Endothelial cell of umbilical vein (primary cell): ENCODE measurements at regions not wholly inside any gene's neighbourhood (a gene's known extent, or its start where the extent isn't known, plus 50 kb on each side); places are given as distances from the start of the nearest gene placed in this dataset.

Experiments
- BruUV-seq: library from RNA; stranded (reverse); fragments of 400-500 nt; replicated peaks from 2 replicates; lab custom pipeline; 2021; lab: Mats Ljungman, UMichigan
- CTCF ChIA-PET: fragments of 300-600, 350-600 bp; sonication (Branson Sonifier 250); formaldehyde crosslinking; loops from one replicate; lab custom pipeline; 2021; ENCODE audit warnings: antibody characterized with exemption, inconsistent platforms; lab: Charles Lee
- POLR2A ChIA-PET: fragments of 300-600, 350-600 bp; sonication (Branson Sonifier 250); formaldehyde crosslinking; loops from one replicate; lab custom pipeline; 2021; ENCODE audit warnings: antibody characterized with exemption, inconsistent platforms; lab: Charles Lee
- DNase-seq: peaks from one replicate; pipeline ENCODE4 v3.0.0-alpha.2; 2011; ENCODE audit warnings: low read depth, low spot score
- FAIRE-seq: peaks from 2 replicates; lab custom pipeline; 2011; peaks lifted over from hg19 to GRCh38; lab: Jason Lieb, UNC
- H2AFZ ChIP-seq: 2 replicates; pipeline ENCODE4 v1.6.0; 2012; ENCODE audit warnings: low read depth, low read length, control low read depth, inconsistent platforms
- H3K27ac ChIP-seq: 2 replicates; pipeline ENCODE4 v1.5.1; 2011; ENCODE audit warnings: low read depth, mild to moderate bottlenecking, control low read depth, low read length, moderate library complexity; ENCODE audit not compliant: insufficient read depth
- H3K27me3 ChIP-seq, 2 experiments: 2 replicates each; pipeline versions ENCODE4 v1.6.0 to v1.6.1; 2011; ENCODE audit warnings: low read length in 2 of 2, mixed read lengths in 1 of 2; ENCODE audit not compliant: control insufficient read depth in 2 of 2, insufficient read depth in 2 of 2
- H3K36me3 ChIP-seq, 2 experiments: 2 replicates in 1 of 2; 3 replicates in 1 of 2; pipeline ENCODE4 v1.5.1; 2011; ENCODE audit warnings: low read length in 2 of 2, mild to moderate bottlenecking in 1 of 2, moderate library complexity in 1 of 2; ENCODE audit not compliant: control insufficient read depth in 2 of 2, insufficient read depth in 2 of 2; ENCODE audit errors: extremely low read depth in 1 of 2
- H3K4me1 ChIP-seq: 3 replicates; pipeline ENCODE4 v1.5.1; 2011; ENCODE audit warnings: mild to moderate bottlenecking, low read length; ENCODE audit not compliant: control insufficient read depth, insufficient read depth; ENCODE audit errors: extremely low read depth
- H3K4me2 ChIP-seq: 2 replicates; pipeline ENCODE4 v1.6.1; 2011; ENCODE audit warnings: low read length, control low read depth, mixed read lengths; ENCODE audit not compliant: insufficient read depth
- H3K4me3 ChIP-seq, 3 experiments: fragments of 200-600 bp in 1 of 3; sonication (generic), shearing (Covaris generic) in 1 of 3; replicated peaks in 1 of 3; 2 replicates each; pipeline ENCODE4 v1.5.1; 2011 to 2016; ENCODE audit warnings: control low read depth in 3 of 3, low read length in 3 of 3, mild to moderate bottlenecking in 2 of 3, inconsistent platforms in 1 of 3, low read depth in 1 of 3, moderate library complexity in 1 of 3; ENCODE audit not compliant: insufficient read depth in 1 of 3
- H3K79me2 ChIP-seq: 2 replicates; pipeline ENCODE4 v1.6.0; 2012; ENCODE audit warnings: low read length, inconsistent platforms; ENCODE audit not compliant: control insufficient read depth, insufficient read depth
- H3K9ac ChIP-seq: replicated peaks from 2 replicates; pipeline ENCODE3; 2011; ENCODE audit warnings: low read length, control low read depth; ENCODE audit not compliant: insufficient read depth; ENCODE audit errors: extremely low read depth
- H3K9me1 ChIP-seq: replicated peaks from 3 replicates; pipeline ENCODE4 v1.6.0; 2011; ENCODE audit warnings: mild to moderate bottlenecking, low read length; ENCODE audit not compliant: control insufficient read depth, insufficient read depth; ENCODE audit errors: extremely low read depth
- H3K9me3 ChIP-seq: replicated peaks from 2 replicates; pipeline ENCODE4 v1.5.1; 2012; ENCODE audit warnings: low read length, inconsistent platforms; ENCODE audit not compliant: control insufficient read depth, insufficient read depth
- H4K20me1 ChIP-seq: replicated peaks from 2 replicates; pipeline ENCODE3; 2011; ENCODE audit warnings: mild to moderate bottlenecking, low read length; ENCODE audit not compliant: control insufficient read depth, insufficient read depth; ENCODE audit errors: extremely low read depth
- EZH2 ChIP-seq: IDR thresholded peaks from 2 replicates; pipeline ENCODE4 v1.6.1; 2012; ENCODE audit warnings: borderline replicate concordance, low read depth, mild to moderate bottlenecking, moderate library complexity, low read length, inconsistent platforms; ENCODE audit not compliant: severe bottlenecking
- FOS ChIP-seq: IDR thresholded peaks from 2 replicates; pipeline ENCODE4 v1.6.1; 2011; ENCODE audit warnings: mild to moderate bottlenecking, low read length, moderate library complexity, borderline replicate concordance; ENCODE audit not compliant: insufficient read depth
- GATA2 ChIP-seq: IDR thresholded peaks from 2 replicates; pipeline ENCODE4 v1.7.0; 2011; ENCODE audit warnings: low read depth, mild to moderate bottlenecking, moderate library complexity, mixed read lengths, low read length; ENCODE audit not compliant: insufficient read length, insufficient read depth
- JUN ChIP-seq: IDR thresholded peaks from 2 replicates; pipeline ENCODE4 v1.6.1; 2011; ENCODE audit warnings: borderline replicate concordance, low read depth; ENCODE audit not compliant: insufficient read length, insufficient read depth
- MYC ChIP-seq: IDR thresholded peaks from one replicate; pipeline ENCODE4 v1.6.1; 2011; ENCODE audit warnings: mild to moderate bottlenecking, low read depth, low read length
- POLR2A ChIP-seq: IDR thresholded peaks from 2 replicates; pipeline ENCODE4 v1.6.1; 2012; ENCODE audit warnings: low read depth, mild to moderate bottlenecking, control low read depth, low read length
- POLR2AphosphoS5 ChIP-seq: IDR thresholded peaks from 2 replicates; pipeline ENCODE4 v1.6.1; 2012; ENCODE audit warnings: low read depth, mild to moderate bottlenecking, control low read depth, low read length, moderate library complexity; ENCODE audit not compliant: insufficient read depth
- dilution Hi-C: fragments of 300-500 bp; cut with MboI; formaldehyde crosslinking; loops from one replicate; pipeline ENCODE4 v1.15.0; 2019; ENCODE audit warnings: low sequenced_read_pairs; ENCODE audit not compliant: extremely low pct_ligation_motif_present
- intact Hi-C: fragments of 100-400 bp; cut with micrococcal nuclease; formaldehyde crosslinking; loops from one replicate; pipeline ENCODE4 v1.10.0; 2022
- TF ChIP-seq, protein P1 (sequence below): IDR thresholded peaks from 2 replicates; pipeline ENCODE4 v1.6.1; 2011; ENCODE audit not compliant: insufficient read depth, insufficient read length
- TF ChIP-seq, protein P2 (sequence below), 2 donors: IDR thresholded peaks; 1 replicate in 1 of 2; 2 replicates in 1 of 2; pipeline ENCODE4 v1.5.1; 2011; ENCODE audit warnings: low read length in 2 of 2, mild to moderate bottlenecking in 2 of 2, moderate library complexity in 2 of 2, control low read depth in 1 of 2, inconsistent platforms in 1 of 2, low read depth in 1 of 2; ENCODE audit not compliant: insufficient read depth in 1 of 2; ENCODE audit errors: extremely low read depth in 1 of 2

DNA sequence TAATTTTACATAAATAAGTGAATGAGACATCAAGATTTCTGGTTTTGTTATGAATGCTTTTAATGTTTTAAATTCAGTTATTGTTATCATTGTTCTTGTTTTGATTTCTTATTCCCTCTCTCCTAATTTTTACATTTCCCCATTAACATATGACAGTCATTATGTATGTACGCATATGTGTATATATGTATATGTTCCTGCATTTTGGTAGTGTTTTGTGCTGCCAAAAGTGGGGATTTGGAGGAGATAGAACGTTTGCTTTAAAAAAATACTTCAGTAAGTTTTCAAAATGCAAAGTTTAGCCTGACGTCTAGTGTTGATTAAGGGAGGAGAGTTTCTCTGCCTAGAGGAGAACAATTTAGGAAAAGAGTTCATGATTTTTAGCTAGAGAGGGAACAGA, 385.2 kb downstream of the EPHA4 start:
- no peak for DNase-seq
- H3K9me1 ChIP-seq = no peaks in the 10 kb centered on the region
- no peak overlapping the region for H2AFZ ChIP-seq
- no peak overlapping the region for H3K4me3 ChIP-seq
- no peak overlapping the region for H3K9ac ChIP-seq
- TF ChIP-seq GATA2 (no peak), MYC (no peak), POLR2AphosphoS5 (no peak), FOS (no peak), POLR2A (no peak), JUN (no peak), EZH2 (no peak)
- TF ChIP-seq, protein P1, sequence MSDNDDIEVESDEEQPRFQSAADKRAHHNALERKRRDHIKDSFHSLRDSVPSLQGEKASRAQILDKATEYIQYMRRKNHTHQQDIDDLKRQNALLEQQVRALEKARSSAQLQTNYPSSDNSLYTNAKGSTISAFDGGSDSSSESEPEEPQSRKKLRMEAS = no peak
- TF ChIP-seq, protein P2, sequence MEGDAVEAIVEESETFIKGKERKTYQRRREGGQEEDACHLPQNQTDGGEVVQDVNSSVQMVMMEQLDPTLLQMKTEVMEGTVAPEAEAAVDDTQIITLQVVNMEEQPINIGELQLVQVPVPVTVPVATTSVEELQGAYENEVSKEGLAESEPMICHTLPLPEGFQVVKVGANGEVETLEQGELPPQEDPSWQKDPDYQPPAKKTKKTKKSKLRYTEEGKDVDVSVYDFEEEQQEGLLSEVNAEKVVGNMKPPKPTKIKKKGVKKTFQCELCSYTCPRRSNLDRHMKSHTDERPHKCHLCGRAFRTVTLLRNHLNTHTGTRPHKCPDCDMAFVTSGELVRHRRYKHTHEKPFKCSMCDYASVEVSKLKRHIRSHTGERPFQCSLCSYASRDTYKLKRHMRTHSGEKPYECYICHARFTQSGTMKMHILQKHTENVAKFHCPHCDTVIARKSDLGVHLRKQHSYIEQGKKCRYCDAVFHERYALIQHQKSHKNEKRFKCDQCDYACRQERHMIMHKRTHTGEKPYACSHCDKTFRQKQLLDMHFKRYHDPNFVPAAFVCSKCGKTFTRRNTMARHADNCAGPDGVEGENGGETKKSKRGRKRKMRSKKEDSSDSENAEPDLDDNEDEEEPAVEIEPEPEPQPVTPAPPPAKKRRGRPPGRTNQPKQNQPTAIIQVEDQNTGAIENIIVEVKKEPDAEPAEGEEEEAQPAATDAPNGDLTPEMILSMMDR (IDR thresholded peaks at IDR 0.05; ENCODE audit: extremely low read depth in 1 of 2, insufficient read depth in 1 of 2, low read depth in 1 of 2, low read length in 2 of 2) = no peak
- H4K20me1 ChIP-seq = no peaks in the 10 kb centered on the region
- H3K79me2 ChIP-seq = no peaks in the 10 kb centered on the region
- BruUV-seq = no TSS peak
- H3K36me3 ChIP-seq = no peaks in the 10 kb centered on the region
- no peaks in the 10 kb centered on the region for H3K27me3 ChIP-seq
- ChIA-PET CTCF (no interaction called here), POLR2A (no interaction called here)
- H3K4me1 ChIP-seq = no peaks in the 10 kb centered on the region
- H3K4me2 ChIP-seq = no peak overlapping the region
- intact Hi-C loops = no loop called here
- FAIRE-seq = no peak
- no peak overlapping the region for H3K27ac ChIP-seq
- H3K9me3 ChIP-seq = no peaks in the 10 kb centered on the region
- dilution Hi-C loops = no loop called here
